ENCODE measurements at regions not wholly inside any gene's neighbourhood (a gene's known extent, or its start where the extent isn't known, plus 50 kb on each side); places are given as distances from the start of the nearest gene placed in this dataset.

DNA sequence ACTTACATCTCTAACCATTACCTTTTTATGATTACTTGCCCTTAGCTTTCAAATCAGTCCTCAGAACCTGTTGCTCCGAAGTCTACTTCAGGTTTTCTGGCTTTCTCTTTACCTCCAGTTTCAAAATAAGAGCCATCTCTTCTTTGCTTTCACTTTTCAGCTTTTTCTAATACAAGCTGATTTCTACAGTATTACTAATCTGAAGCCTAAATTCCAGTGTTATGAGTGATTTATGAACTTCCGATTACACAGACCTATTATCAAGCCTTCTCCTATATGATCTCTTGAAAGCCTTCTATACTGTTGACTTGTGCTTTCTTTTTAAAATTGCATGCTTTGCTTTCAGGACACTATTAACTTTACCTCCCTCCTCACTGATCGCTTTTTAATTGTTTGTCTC is 1307.8 kb upstream of the CELF2 start:
- DNase-seq (ENCODE audit: low spot score) = no peak
- H3K27ac ChIP-seq = no peak overlapping the region
- H3K27me3 ChIP-seq (replicated peaks; ENCODE audit: insufficient read depth) = no peaks in the 10 kb centered on the region
- intact Hi-C loops (cut with DNase I) = no loop called here
- no peaks in the 10 kb centered on the region for H3K9me3 ChIP-seq
- H3K4me1 ChIP-seq (replicated peaks) = no peaks in the 10 kb centered on the region
- WGBS = 39% methylated on average over 3 of the region's 3 CpGs
- TF ChIP-seq POLR2A (IDR thresholded peaks at IDR 0.05) (no peak), POLR2AphosphoS5 (IDR thresholded peaks at IDR 0.05) (no peak)
- TF ChIP-seq, protein P1, sequence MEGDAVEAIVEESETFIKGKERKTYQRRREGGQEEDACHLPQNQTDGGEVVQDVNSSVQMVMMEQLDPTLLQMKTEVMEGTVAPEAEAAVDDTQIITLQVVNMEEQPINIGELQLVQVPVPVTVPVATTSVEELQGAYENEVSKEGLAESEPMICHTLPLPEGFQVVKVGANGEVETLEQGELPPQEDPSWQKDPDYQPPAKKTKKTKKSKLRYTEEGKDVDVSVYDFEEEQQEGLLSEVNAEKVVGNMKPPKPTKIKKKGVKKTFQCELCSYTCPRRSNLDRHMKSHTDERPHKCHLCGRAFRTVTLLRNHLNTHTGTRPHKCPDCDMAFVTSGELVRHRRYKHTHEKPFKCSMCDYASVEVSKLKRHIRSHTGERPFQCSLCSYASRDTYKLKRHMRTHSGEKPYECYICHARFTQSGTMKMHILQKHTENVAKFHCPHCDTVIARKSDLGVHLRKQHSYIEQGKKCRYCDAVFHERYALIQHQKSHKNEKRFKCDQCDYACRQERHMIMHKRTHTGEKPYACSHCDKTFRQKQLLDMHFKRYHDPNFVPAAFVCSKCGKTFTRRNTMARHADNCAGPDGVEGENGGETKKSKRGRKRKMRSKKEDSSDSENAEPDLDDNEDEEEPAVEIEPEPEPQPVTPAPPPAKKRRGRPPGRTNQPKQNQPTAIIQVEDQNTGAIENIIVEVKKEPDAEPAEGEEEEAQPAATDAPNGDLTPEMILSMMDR (IDR thresholded peaks at IDR 0.05) = no peak
- H3K4me3 ChIP-seq = no peak overlapping the region
- no peaks in the 10 kb centered on the region for H3K36me3 ChIP-seq

DNA sequence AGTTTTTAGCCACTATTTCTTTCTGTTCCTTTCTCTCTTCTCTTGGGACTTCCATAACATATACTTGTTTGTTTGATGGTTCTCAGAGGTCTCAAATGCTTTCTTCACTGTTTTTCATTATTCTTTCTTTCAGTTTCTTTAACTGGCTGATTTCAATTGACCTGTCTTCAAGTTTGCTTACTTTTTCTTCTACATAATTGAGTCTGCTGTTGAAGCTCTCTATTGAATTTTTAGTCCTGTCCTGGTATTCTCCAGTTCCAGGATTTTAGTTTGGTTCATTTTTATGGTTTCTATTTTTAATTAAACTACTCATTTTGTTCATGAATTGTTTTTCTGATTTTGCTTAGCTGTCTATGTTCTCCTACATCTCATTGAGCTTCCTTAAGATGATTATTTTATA is 1305.3 kb upstream of the CELF2 start:
- H3K9me3 ChIP-seq = no peaks in the 10 kb centered on the region
- H3K27me3 ChIP-seq (replicated peaks; ENCODE audit: insufficient read depth) = no peaks in the 10 kb centered on the region
- no peak for DNase-seq (ENCODE audit: low spot score)
- no peak overlapping the region for H3K27ac ChIP-seq
- no peak overlapping the region for H3K4me3 ChIP-seq
- H3K36me3 ChIP-seq = no peaks in the 10 kb centered on the region
- TF ChIP-seq, protein P1 (IDR thresholded peaks at IDR 0.05) = no peak
- TF ChIP-seq POLR2A (IDR thresholded peaks at IDR 0.05) (no peak), POLR2AphosphoS5 (IDR thresholded peaks at IDR 0.05) (no peak)
- H3K4me1 ChIP-seq (replicated peaks) = no peaks in the 10 kb centered on the region
- intact Hi-C loops (cut with DNase I) = no loop called here

DNA sequence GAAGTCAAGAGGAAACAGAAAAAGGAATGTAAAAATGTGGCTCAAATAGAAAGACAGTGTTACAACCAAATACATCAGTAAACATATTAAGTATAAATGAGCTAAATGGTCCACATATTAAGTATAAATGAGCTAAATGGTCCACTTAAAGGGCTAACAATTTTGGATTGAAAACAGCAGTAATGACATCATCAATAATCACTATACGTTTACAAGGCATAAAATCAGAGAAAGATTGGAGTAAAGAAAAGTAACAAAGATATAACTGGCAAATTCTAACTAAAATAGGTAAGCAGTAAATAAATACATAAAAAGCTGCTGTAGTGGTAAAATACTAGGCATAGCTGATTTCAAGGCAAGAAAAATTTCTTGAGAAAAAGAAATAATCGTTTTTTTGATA is 1298.4 kb upstream of the CELF2 start:
- Histone ChIP-seq H3K27ac (no peak overlapping the region), H3K27me3 (replicated peaks; ENCODE audit: insufficient read depth) (no peaks in the 10 kb centered on the region), H3K9me3 (no peaks in the 10 kb centered on the region), H3K36me3 (no peaks in the 10 kb centered on the region), H3K4me1 (replicated peaks) (no peaks in the 10 kb centered on the region), H3K4me3 (no peak overlapping the region)
- 79% methylated on average over 2 of the region's 2 CpGs for WGBS
- intact Hi-C loops (cut with DNase I) = no loop called here
- TF ChIP-seq, protein P1 (IDR thresholded peaks at IDR 0.05) = no peak
- no peak for TF ChIP-seq POLR2A (IDR thresholded peaks at IDR 0.05)
- no peak for TF ChIP-seq POLR2AphosphoS5 (IDR thresholded peaks at IDR 0.05)
- DNase-seq (ENCODE audit: low spot score) = no peak

DNA sequence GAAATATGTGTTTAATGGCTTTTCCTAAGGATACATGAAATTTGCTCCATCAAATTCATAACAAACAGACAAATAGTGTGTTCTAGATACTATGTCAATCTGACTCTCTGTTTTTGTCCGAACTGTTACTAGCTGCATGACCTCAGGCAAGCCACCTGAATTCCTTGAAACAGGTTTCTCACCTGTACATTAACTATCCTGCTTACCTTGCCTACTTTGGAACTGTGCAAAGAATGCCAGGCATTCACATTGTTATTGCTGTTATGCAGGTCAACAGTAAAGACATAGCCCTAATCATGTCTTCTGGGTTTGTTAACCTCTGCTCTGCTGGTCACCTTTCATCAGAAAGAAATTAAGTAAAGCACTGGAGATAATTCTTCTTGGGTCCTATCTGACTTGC is 1283.9 kb upstream of the CELF2 start:
- no peak for DNase-seq (ENCODE audit: low spot score)
- intact Hi-C loops (cut with DNase I) = loop anchor here (10.0 kb wide), 1 partner anchor 1571 kb away; no protein-coding TSS in a partner anchor
- TF ChIP-seq, protein P1 (IDR thresholded peaks at IDR 0.05) = no peak
- TF ChIP-seq POLR2A (IDR thresholded peaks at IDR 0.05) = no peak
- no peak for TF ChIP-seq POLR2AphosphoS5 (IDR thresholded peaks at IDR 0.05)
- 38% methylated on average over 1 of the region's 1 CpG for WGBS
- no peaks in the 10 kb centered on the region for H3K27me3 ChIP-seq (replicated peaks; ENCODE audit: insufficient read depth)
- H3K4me3 ChIP-seq = no peak overlapping the region
- H3K4me1 ChIP-seq (replicated peaks) = no peaks in the 10 kb centered on the region
- no peaks in the 10 kb centered on the region for H3K36me3 ChIP-seq
- H3K27ac ChIP-seq = no peak overlapping the region
- H3K9me3 ChIP-seq = no peaks in the 10 kb centered on the region

DNA sequence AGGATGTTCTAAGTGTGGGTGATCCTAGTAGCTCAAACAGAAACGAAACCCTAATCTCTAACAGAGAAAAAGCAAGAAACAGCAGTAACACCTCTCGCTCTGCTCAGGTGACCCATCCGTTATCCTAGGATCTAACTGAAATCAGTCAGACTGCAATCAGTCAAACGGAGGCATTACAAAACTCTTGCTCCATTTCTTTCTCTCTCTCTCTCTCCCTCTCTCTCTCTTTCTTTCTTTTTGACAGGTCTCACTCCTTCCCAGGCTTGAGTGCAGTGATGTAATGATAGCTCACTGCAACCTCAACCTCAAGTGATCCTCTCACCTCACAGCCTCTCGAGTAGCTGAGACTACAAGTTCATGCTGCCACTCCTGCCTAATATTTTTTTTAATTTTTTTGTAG is 1283.5 kb upstream of the CELF2 start:
- WGBS = 52% methylated on average over 5 of the region's 5 CpGs
- Histone ChIP-seq H3K9me3 (no peaks in the 10 kb centered on the region), H3K4me3 (no peak overlapping the region), H3K27me3 (replicated peaks; ENCODE audit: insufficient read depth) (no peaks in the 10 kb centered on the region), H3K27ac (no peak overlapping the region), H3K36me3 (no peaks in the 10 kb centered on the region), H3K4me1 (replicated peaks) (no peaks in the 10 kb centered on the region)
- TF ChIP-seq POLR2A (IDR thresholded peaks at IDR 0.05) (no peak), POLR2AphosphoS5 (IDR thresholded peaks at IDR 0.05) (no peak)
- TF ChIP-seq, protein P1 (IDR thresholded peaks at IDR 0.05) = no peak
- intact Hi-C loops (cut with DNase I) = loop anchor here (10.0 kb wide), 1 partner anchor 1571 kb away; no protein-coding TSS in a partner anchor
- no peak for DNase-seq (ENCODE audit: low spot score)
